Transverse colon (tissue), 4 donors: ENCODE measurements at regions not wholly inside any gene's neighbourhood (a gene's known extent, or its start where the extent isn't known, plus 50 kb on each side); places are given as distances from the start of the nearest gene placed in this dataset.

Experiments used
- DNase-seq: peaks from one replicate; pipeline ENCODE4 v3.0.0-alpha.2; 2019
- H3K27ac ChIP-seq, 4 donors: fragments of 200-600 bp; sonication (generic); 2 replicates each; pipeline ENCODE4 v1.5.1; 2016 to 2018; ENCODE audit warnings: inconsistent platforms in 4 of 4
- H3K27me3 ChIP-seq: fragments of 200-600 bp; sonication (generic); 2 replicates; pipeline ENCODE4 v1.5.1; 2017; ENCODE audit warnings: inconsistent platforms
- H3K36me3 ChIP-seq, 4 donors: fragments of 200-600 bp; sonication (generic); 2 replicates each; pipeline ENCODE4 v1.5.1; 2017 to 2019; ENCODE audit warnings: inconsistent platforms in 4 of 4
- H3K4me1 ChIP-seq, 4 donors: fragments of 200-600 bp; sonication (generic); 2 replicates each; pipeline ENCODE4 v1.5.1; 2017 to 2020; ENCODE audit warnings: inconsistent platforms in 4 of 4
- H3K4me3 ChIP-seq, 4 donors: fragments of 200-600 bp; sonication (generic); 1 replicate in 1 of 4; 2 replicates in 3 of 4; pipeline versions ENCODE4 v1.5.1 to v1.6.1; 2017 to 2019; ENCODE audit warnings: inconsistent platforms in 4 of 4
- H3K9me3 ChIP-seq, 2 donors: fragments of 200-600 bp; sonication (generic); 2 replicates each; pipeline ENCODE4 v1.5.1; 2017 to 2019; ENCODE audit warnings: inconsistent platforms in 2 of 2
- CTCF ChIP-seq, 5 experiments: fragments of 200-600 bp in 3 of 5; fragments of 450-650 bp in 2 of 5; sonication (generic) in 3 of 5; IDR thresholded peaks; 1 replicate in 2 of 5; 2 replicates in 3 of 5; pipeline ENCODE4 v1.5.1; 2016 to 2017; ENCODE audit warnings: antibody characterized with exemption in 5 of 5, inconsistent platforms in 3 of 5, mild to moderate bottlenecking in 2 of 5, moderate library complexity in 1 of 5
- EP300 ChIP-seq: sonication (generic); formaldehyde crosslinking; IDR thresholded peaks from one replicate; pipeline ENCODE4 v1.6.1; 2017; ENCODE audit warnings: antibody characterized with exemption, low read depth
- POLR2A ChIP-seq: fragments of 450-650 bp; IDR thresholded peaks from one replicate; pipeline ENCODE4 v1.6.1; 2016; ENCODE audit warnings: antibody characterized with exemption, mild to moderate bottlenecking, moderate library complexity
- POLR2AphosphoS5 ChIP-seq, 3 donors: sonication (generic); formaldehyde crosslinking; IDR thresholded peaks; one replicate each; pipeline ENCODE4 v1.6.1; 2016; ENCODE audit warnings: antibody characterized with exemption in 3 of 3
- WGBS, 2 donors: methylation state at CpG; one replicate each; pipeline ENCODE4 v1.1.5; 2018; ENCODE audit warnings: low coverage in 1 of 2; 5-methylcytosine and 5-hydroxymethylcytosine counted together
- in situ Hi-C, 4 donors: fragments of 200-750 bp; cut with MboI; loops; one replicate each; pipeline versions ENCODE4 v1.15.0 to v1.15.1; 2017; ENCODE audit warnings: low sequenced_read_pairs in 3 of 4, low pct_ligation_motif_present in 1 of 4, low pct_unique_long_range_greater_than_20kb in 1 of 4
- intact Hi-C: fragments of 100-400 bp; cut with DNase I; formaldehyde crosslinking; loops from one replicate; pipeline ENCODE4 v1.15.1; 2023; ENCODE audit warnings: low total_unique reads

- H3K27me3 ChIP-seq = no peaks in the 10 kb centered on the region
- TF ChIP-seq POLR2A (no peak), CTCF (IDR thresholded peaks at IDR 0.05) (no peak), POLR2AphosphoS5 (IDR thresholded peaks at IDR 0.05) (no peak), EP300 (no peak)
- peaks cover 0 to 8% (median 0%) of the 10 kb centered on the region in 4 donors for H3K4me1 ChIP-seq
- peak overlapping the region; percentile 27 to 70 (median 50) for H3K27ac ChIP-seq
- no peaks in the 10 kb centered on the region for H3K9me3 ChIP-seq
- 79 to 91% methylated on average over 1 to 4 of the region's 4 CpGs for WGBS, 2 donors
- no peak for DNase-seq
- intact Hi-C loops = no loop called here
- in situ Hi-C loops = no loop called here
- H3K36me3 ChIP-seq = no peaks in the 10 kb centered on the region
- H3K4me3 ChIP-seq = no peak overlapping the region
These were observed 58.0 kb upstream of the MRTFB start for GRCh38 chr16:14013145-14013570.

GRCh38 chr16:14013571-14014283 lies 57.4 kb upstream of the MRTFB start:
- no peak for TF ChIP-seq EP300
- no peak for TF ChIP-seq POLR2A
- TF ChIP-seq POLR2AphosphoS5 (IDR thresholded peaks at IDR 0.05) = peak in 2 of 3 donors; percentile 41 to 54
- no peak for TF ChIP-seq CTCF (IDR thresholded peaks at IDR 0.05)
- H3K36me3 ChIP-seq = no peaks in the 10 kb centered on the region
- H3K27ac ChIP-seq = peak overlapping the region; percentile 27 to 70 (median 50)
- peaks cover 0 to 8% (median 0%) of the 10 kb centered on the region in 4 donors for H3K4me1 ChIP-seq
- WGBS, 2 donors = 57 to 63% methylated on average over 10 to 13 of the region's 13 CpGs
- H3K9me3 ChIP-seq = no peaks in the 10 kb centered on the region
- intact Hi-C loops (no loop called here), in situ Hi-C loops (no loop called here)
- DNase-seq = no peak
- H3K27me3 ChIP-seq = no peaks in the 10 kb centered on the region
- no peak overlapping the region for H3K4me3 ChIP-seq

- intact Hi-C loops = no loop called here
- H3K27me3 ChIP-seq = no peaks in the 10 kb centered on the region
- H3K9me3 ChIP-seq = no peaks in the 10 kb centered on the region
- H3K4me3 ChIP-seq = no peak overlapping the region
- H3K27ac ChIP-seq = peak overlapping the region; percentile 27 to 70 (median 50)
- WGBS, 2 donors = 81% methylated on average over 5 of the region's 5 CpGs; no CpG with 5 or more reads in 1 of the 2 donors
- peaks cover 0 to 8% (median 0%) of the 10 kb centered on the region in 4 donors for H3K4me1 ChIP-seq
- no peaks in the 10 kb centered on the region for H3K36me3 ChIP-seq
- in situ Hi-C loops = no loop called here
- no peak for DNase-seq
- no peak for TF ChIP-seq CTCF (IDR thresholded peaks at IDR 0.05)
- no peak for TF ChIP-seq EP300
- TF ChIP-seq POLR2AphosphoS5 (IDR thresholded peaks at IDR 0.05) = no peak
- TF ChIP-seq POLR2A = no peak
These were observed 56.9 kb upstream of the MRTFB start for GRCh38 chr16:14014284-14014625.

GRCh38 chr16:14015033-14015432 lies 56.1 kb upstream of the MRTFB start:
- Histone ChIP-seq H3K27ac (peak overlapping the region; percentile 27 to 70 (median 50)), H3K4me3 (no peak overlapping the region), H3K36me3 (no peaks in the 10 kb centered on the region), H3K4me1 (peaks cover 0 to 8% (median 0%) of the 10 kb centered on the region in 4 donors), H3K27me3 (no peaks in the 10 kb centered on the region), H3K9me3 (no peaks in the 10 kb centered on the region)
- TF ChIP-seq POLR2AphosphoS5 (IDR thresholded peaks at IDR 0.05) = no peak
- in situ Hi-C loops (no loop called here), intact Hi-C loops (no loop called here)
- WGBS, 2 donors = 25 to 69% methylated on average over 4 of the region's 4 CpGs
- DNase-seq = no peak

GRCh38 chr16:14015461-14015860 lies 55.7 kb upstream of the MRTFB start:
- Histone ChIP-seq H3K9me3 (no peaks in the 10 kb centered on the region), H3K4me1 (peaks cover 0 to 8% (median 0%) of the 10 kb centered on the region in 4 donors), H3K4me3 (no peak overlapping the region), H3K27ac (peak overlapping the region; percentile 27 to 70 (median 50)), H3K27me3 (no peaks in the 10 kb centered on the region), H3K36me3 (no peaks in the 10 kb centered on the region)
- 77 to 88% methylated on average over 10 to 11 of the region's 11 CpGs for WGBS, 2 donors
- DNase-seq = no peak
- in situ Hi-C loops = no loop called here
- TF ChIP-seq POLR2AphosphoS5 (IDR thresholded peaks at IDR 0.05) = no peak
- no peak for TF ChIP-seq CTCF (IDR thresholded peaks at IDR 0.05)
- no peak for TF ChIP-seq POLR2A
- no peak for TF ChIP-seq EP300
- intact Hi-C loops = no loop called here
